Caco-2 (cell line): ENCODE measurements at regions not wholly inside any gene's neighbourhood (a gene's known extent, or its start where the extent isn't known, plus 50 kb on each side); places are given as distances from the start of the nearest gene placed in this dataset.
"Not testable (repeated sequence)": the region's sequence is repeated elsewhere in the genome, so short reads cannot be mapped to it uniquely, and the experiment has no call there.

ENCODE experiments used
- BruUV-seq: library from RNA; stranded (reverse); fragments of 400-500 nt; replicated peaks from 2 replicates; lab custom pipeline; 2021; lab: Mats Ljungman, UMichigan
- CTCF ChIA-PET: fragments of 300-600 bp; sonication (Branson Sonifier 250); formaldehyde crosslinking; loops from one replicate; lab custom pipeline; 2022; ENCODE audit warnings: antibody characterized with exemption; lab: Charles Lee
- POLR2A ChIA-PET: fragments of 300-600 bp; sonication (Branson Sonifier 250); formaldehyde crosslinking; loops from one replicate; lab custom pipeline; 2022; ENCODE audit warnings: antibody characterized with exemption; lab: Charles Lee
- DNase-seq, 2 experiments: peaks; one replicate each; pipeline versions ENCODE4 v3.0.0 to v3.0.0-alpha.2; 2020 to 2022
- H3K27me3 ChIP-seq: replicated peaks from 2 replicates; pipeline ENCODE4 v1.6.0; 2011; ENCODE audit warnings: low read length; ENCODE audit not compliant: control insufficient read depth, insufficient read depth
- H3K36me3 ChIP-seq: 2 replicates; pipeline ENCODE4 v1.5.1; 2011; ENCODE audit warnings: low read length; ENCODE audit not compliant: control insufficient read depth, insufficient read depth
- H3K4me1 ChIP-seq: fragments of 250-450 bp; sonication (Bioruptor Pico); 2 replicates; pipeline ENCODE4 v1.5.1; 2020; ENCODE audit warnings: mild to moderate bottlenecking
- H3K4me3 ChIP-seq: 2 replicates; pipeline ENCODE4 v1.5.1; 2011; ENCODE audit warnings: low read depth, mild to moderate bottlenecking, control low read depth, low read length
- H3K9me3 ChIP-seq: fragments of 250-450 bp; sonication (Bioruptor Pico); 2 replicates; pipeline ENCODE4 v1.5.1; 2020; ENCODE audit warnings: mild to moderate bottlenecking, moderate library complexity
- H3K27ac Mint-ChIP-seq: one replicate; pipeline ENCODE4 v1.8.0; 2022; ENCODE audit warnings: mixed read lengths; ENCODE audit not compliant: unreplicated experiment
- H3K27me3 Mint-ChIP-seq: one replicate; pipeline ENCODE4 v1.8.0; 2022; ENCODE audit warnings: mixed read lengths; ENCODE audit not compliant: insufficient read depth, unreplicated experiment
- H3K36me3 Mint-ChIP-seq: one replicate; pipeline ENCODE4 v1.8.0; 2022; ENCODE audit warnings: mild to moderate bottlenecking, mixed read lengths; ENCODE audit not compliant: insufficient read depth, unreplicated experiment
- H3K4me1 Mint-ChIP-seq: one replicate; pipeline ENCODE4 v1.8.0; 2022; ENCODE audit warnings: low read depth, mixed read lengths; ENCODE audit not compliant: unreplicated experiment
- H3K4me3 Mint-ChIP-seq: one replicate; pipeline ENCODE4 v1.8.0; 2022; ENCODE audit warnings: mild to moderate bottlenecking, moderate library complexity, mixed read lengths; ENCODE audit not compliant: unreplicated experiment
- H3K9me3 Mint-ChIP-seq: one replicate; pipeline ENCODE4 v1.8.0; 2022; ENCODE audit warnings: mixed read lengths; ENCODE audit not compliant: unreplicated experiment
- CTCF ChIP-seq, 2 experiments: fragments of 200-600 bp in 1 of 2; IDR thresholded peaks; 1 replicate in 1 of 2; 2 replicates in 1 of 2; pipeline versions ENCODE4 v1.5.1 to v1.8.0; 2011 to 2022; ENCODE audit warnings: antibody characterized with exemption in 1 of 2, control low read depth in 1 of 2, inconsistent platforms in 1 of 2, low read depth in 1 of 2, low read length in 1 of 2, mild to moderate bottlenecking in 1 of 2, moderate library complexity in 1 of 2; ENCODE audit not compliant: insufficient read depth in 1 of 2, severe bottlenecking in 1 of 2, unreplicated experiment in 1 of 2
- intact Hi-C: fragments of 100-400 bp; cut with micrococcal nuclease; formaldehyde crosslinking; loops from one replicate; pipeline ENCODE4 v1.10.0; 2022; ENCODE audit not compliant: unreplicated experiment

- H3K9me3 ChIP-seq = 0 out of 2 replicates have a peak, but pooled peaks cover 2% of the 10 kb centered on the region
- no peak for TF ChIP-seq CTCF (IDR thresholded peaks at IDR 0.05; ENCODE audit: insufficient read depth in 1 of 2, low read depth in 1 of 2, low read length in 1 of 2, severe bottlenecking in 1 of 2, unreplicated experiment in 1 of 2)
- Mint-ChIP-seq H3K36me3 (no peaks in the 10 kb centered on the region), H3K4me3 (no peak overlapping the region), H3K27ac (no peak overlapping the region), H3K27me3 (no peaks in the 10 kb centered on the region), H3K9me3 (no peaks in the 10 kb centered on the region), H3K4me1 (peaks cover 10% of the 10 kb centered on the region)
- no peak for DNase-seq
- intact Hi-C loops = no loop called here
- H3K4me1 ChIP-seq = no peaks in the 10 kb centered on the region
- H3K36me3 ChIP-seq = no peaks in the 10 kb centered on the region
- no peak overlapping the region for H3K4me3 ChIP-seq
- no TSS peak for BruUV-seq
- CTCF ChIA-PET = no interaction called here
- no peaks in the 10 kb centered on the region for H3K27me3 ChIP-seq
- POLR2A ChIA-PET = no interaction called here
Measured at GRCh38 chr5:157941616-157942015, 82.7 kb upstream of the CLINT1 start.

- CTCF ChIA-PET = interaction anchor here (1.3 kb wide), 1 partner anchor 11 kb away, joined by 4 read pairs; no protein-coding TSS in a partner anchor
- H3K4me1 Mint-ChIP-seq, H3K9me3 Mint-ChIP-seq, H3K9me3 ChIP-seq, H3K36me3 Mint-ChIP-seq, H3K27me3 ChIP-seq, DNase-seq, H3K4me3 ChIP-seq, POLR2A ChIA-PET, H3K4me1 ChIP-seq, BruUV-seq, H3K36me3 ChIP-seq, H3K27ac Mint-ChIP-seq, intact Hi-C loops, H3K4me3 Mint-ChIP-seq, H3K27me3 Mint-ChIP-seq: not testable (repeated sequence)
Measured at GRCh38 chr5:157938101-157938500, 79.2 kb upstream of the CLINT1 start.

GRCh38 chr5:157936776-157937501, 78.0 kb upstream of the CLINT1 start:
- H3K36me3 Mint-ChIP-seq, H3K9me3 Mint-ChIP-seq, H3K4me3 Mint-ChIP-seq, H3K36me3 ChIP-seq, BruUV-seq, POLR2A ChIA-PET, H3K27me3 ChIP-seq, CTCF ChIA-PET, H3K4me3 ChIP-seq, H3K27me3 Mint-ChIP-seq, H3K9me3 ChIP-seq, H3K4me1 ChIP-seq, H3K4me1 Mint-ChIP-seq, DNase-seq, intact Hi-C loops, H3K27ac Mint-ChIP-seq: not testable (repeated sequence)

GRCh38 chr5:157934600-157934999, 75.7 kb upstream of the CLINT1 start:
- no peaks in the 10 kb centered on the region for H3K4me1 ChIP-seq
- no peak overlapping the region for H3K27ac Mint-ChIP-seq
- no peak for TF ChIP-seq CTCF (IDR thresholded peaks at IDR 0.05; ENCODE audit: insufficient read depth in 1 of 2, low read depth in 1 of 2, low read length in 1 of 2, severe bottlenecking in 1 of 2, unreplicated experiment in 1 of 2)
- 0 out of 2 replicates have a peak, but pooled peaks cover 5% of the 10 kb centered on the region for H3K9me3 ChIP-seq
- ChIA-PET CTCF (no interaction called here), POLR2A (no interaction called here)
- no TSS peak for BruUV-seq
- H3K4me3 Mint-ChIP-seq = no peak overlapping the region
- H3K36me3 Mint-ChIP-seq = no peaks in the 10 kb centered on the region
- no peaks in the 10 kb centered on the region for H3K36me3 ChIP-seq
- H3K4me1 Mint-ChIP-seq = no peaks in the 10 kb centered on the region
- no peak for DNase-seq
- no peak overlapping the region for H3K4me3 ChIP-seq
- H3K27me3 ChIP-seq = no peaks in the 10 kb centered on the region
- peaks cover 9% of the 10 kb centered on the region for H3K9me3 Mint-ChIP-seq
- intact Hi-C loops = no loop called here
- no peaks in the 10 kb centered on the region for H3K27me3 Mint-ChIP-seq
